ENCODE measurements at regions not wholly inside any gene's neighbourhood (a gene's known extent, or its start where the extent isn't known, plus 50 kb on each side); places are given as distances from the start of the nearest gene placed in this dataset.

GRCh38 chr19:30088567-30088966, 146.5 kb downstream of the URI1 start:
- no peak overlapping the region for H3K27ac ChIP-seq
- H3K36me3 ChIP-seq, result no peaks in the 10 kb centered on the region
- TF ChIP-seq POLR2AphosphoS5 (IDR thresholded peaks at IDR 0.05) (no peak), EP300 (IDR thresholded peaks at IDR 0.05) (no peak), POLR2A (IDR thresholded peaks at IDR 0.05) (no peak), CTCF (IDR thresholded peaks at IDR 0.05) (no peak)
- no peak overlapping the region for H3K4me3 ChIP-seq
- no peak for DNase-seq (ENCODE audit: low spot score in 2 of 2)
- H3K27me3 ChIP-seq, result peaks cover 6% of the 10 kb centered on the region
- no peaks in the 10 kb centered on the region for H3K9me3 ChIP-seq
- 97% methylated on average over 7 of the region's 7 CpGs for WGBS
- H3K4me1 ChIP-seq, result no peaks in the 10 kb centered on the region

DNA sequence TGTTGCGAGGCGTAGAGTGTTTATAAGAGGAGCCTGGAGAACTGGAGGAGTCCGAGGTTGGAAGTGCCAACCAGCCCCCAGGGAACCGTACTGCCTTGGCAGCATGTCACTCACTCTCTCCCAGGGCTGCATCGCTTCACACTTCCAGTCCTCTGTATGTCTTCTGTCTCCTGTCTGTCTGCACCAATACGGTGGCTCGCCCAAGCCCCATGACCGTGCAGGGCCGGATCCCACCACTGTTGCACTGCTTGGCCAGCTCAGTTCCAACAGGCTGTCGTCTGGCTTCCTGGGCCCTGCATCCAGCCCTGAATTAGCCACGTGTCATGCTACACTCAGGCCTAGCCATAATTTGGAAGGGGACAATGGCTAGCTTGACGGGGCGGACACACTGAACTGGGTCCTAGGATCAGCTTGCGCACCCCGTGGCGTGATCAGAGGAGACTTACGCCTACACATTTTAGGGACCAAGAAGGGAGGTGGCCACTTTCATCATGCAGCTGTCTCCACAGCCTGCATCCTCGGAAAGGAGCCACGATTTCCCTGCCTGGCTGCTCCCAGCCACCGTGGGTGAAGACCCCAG, 147.1 kb downstream of the URI1 start:
- no peaks in the 10 kb centered on the region for H3K9me3 ChIP-seq
- no peak overlapping the region for H3K4me3 ChIP-seq
- peaks cover 6% of the 10 kb centered on the region for H3K27me3 ChIP-seq
- 88% methylated on average over 20 of the region's 20 CpGs for WGBS
- DNase-seq (ENCODE audit: low spot score in 2 of 2), result no peak
- H3K36me3 ChIP-seq, result no peaks in the 10 kb centered on the region
- TF ChIP-seq POLR2AphosphoS5 (IDR thresholded peaks at IDR 0.05), result no peak
- TF ChIP-seq POLR2A (IDR thresholded peaks at IDR 0.05), result no peak
- no peak for TF ChIP-seq EP300 (IDR thresholded peaks at IDR 0.05)
- H3K4me1 ChIP-seq, result no peaks in the 10 kb centered on the region
- no peak overlapping the region for H3K27ac ChIP-seq

- DNase-seq (ENCODE audit: low spot score in 2 of 2), result no peak
- no peak overlapping the region for H3K27ac ChIP-seq
- no peaks in the 10 kb centered on the region for H3K4me1 ChIP-seq
- no peak overlapping the region for H3K4me3 ChIP-seq
- TF ChIP-seq CTCF (IDR thresholded peaks at IDR 0.05) (no peak), POLR2AphosphoS5 (IDR thresholded peaks at IDR 0.05) (no peak), EP300 (IDR thresholded peaks at IDR 0.05) (no peak), POLR2A (IDR thresholded peaks at IDR 0.05) (no peak)
- H3K36me3 ChIP-seq, result no peaks in the 10 kb centered on the region
- H3K9me3 ChIP-seq, result no peaks in the 10 kb centered on the region
- 71% methylated on average over 6 of the region's 6 CpGs for WGBS
- H3K27me3 ChIP-seq, result peaks cover 6% of the 10 kb centered on the region
These were observed 148.4 kb downstream of the URI1 start for GRCh38 chr19:30090476-30090875.

DNA sequence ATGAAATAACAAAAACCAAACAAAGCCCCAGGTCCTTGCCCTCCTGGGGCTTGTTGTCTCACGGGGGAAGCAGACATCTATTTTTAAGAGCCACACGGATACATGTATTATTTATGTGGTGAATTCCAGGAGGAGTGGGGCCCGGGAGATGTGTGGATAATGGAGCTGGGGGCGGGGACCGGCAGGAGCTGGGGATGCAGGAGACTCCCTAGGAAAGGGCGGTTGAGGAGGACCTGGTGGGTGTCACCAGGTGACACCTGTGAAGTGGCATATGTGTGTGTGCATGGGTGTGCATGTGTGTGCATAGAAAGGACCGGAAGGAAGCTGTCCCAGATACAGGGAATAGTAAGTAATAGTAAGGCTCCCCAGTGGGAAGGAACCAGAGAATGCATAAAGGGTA, 148.9 kb downstream of the URI1 start:
- Histone ChIP-seq H3K4me1 (no peaks in the 10 kb centered on the region), H3K27me3 (peaks cover 6% of the 10 kb centered on the region), H3K4me3 (no peak overlapping the region), H3K27ac (no peak overlapping the region), H3K9me3 (no peaks in the 10 kb centered on the region), H3K36me3 (no peaks in the 10 kb centered on the region)
- WGBS, result 77% methylated on average over 7 of the region's 7 CpGs
- DNase-seq (ENCODE audit: low spot score in 2 of 2), result no peak
- TF ChIP-seq POLR2AphosphoS5 (IDR thresholded peaks at IDR 0.05) (no peak), EP300 (IDR thresholded peaks at IDR 0.05) (no peak), POLR2A (IDR thresholded peaks at IDR 0.05) (no peak), CTCF (IDR thresholded peaks at IDR 0.05) (no peak)

DNA sequence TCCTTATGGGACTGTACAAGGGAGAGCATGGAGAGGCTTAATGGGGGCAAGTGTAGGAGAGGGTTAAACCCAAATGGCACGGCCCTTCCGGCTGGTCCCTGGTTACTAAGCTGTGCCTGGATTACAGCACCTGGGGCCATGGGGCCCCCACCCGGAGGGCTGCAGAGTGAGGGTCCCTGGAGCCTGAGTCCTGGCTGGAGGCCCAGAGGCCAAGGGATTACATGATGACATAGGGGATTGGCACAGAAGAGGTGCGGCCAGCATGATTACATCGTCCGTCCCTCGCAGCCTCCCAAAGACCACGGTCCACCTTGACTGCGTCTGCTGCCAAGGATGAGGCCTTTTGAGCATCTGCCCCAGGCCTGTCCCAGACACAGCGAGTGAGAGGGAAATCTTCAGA, 149.4 kb downstream of the URI1 start:
- H3K36me3 ChIP-seq, result no peaks in the 10 kb centered on the region
- H3K4me3 ChIP-seq, result no peak overlapping the region
- no peak overlapping the region for H3K27ac ChIP-seq
- DNase-seq (ENCODE audit: low spot score in 2 of 2), result no peak
- TF ChIP-seq CTCF (IDR thresholded peaks at IDR 0.05) (no peak), POLR2AphosphoS5 (IDR thresholded peaks at IDR 0.05) (no peak), POLR2A (IDR thresholded peaks at IDR 0.05) (no peak), EP300 (IDR thresholded peaks at IDR 0.05) (no peak)
- H3K27me3 ChIP-seq, result peaks cover 6% of the 10 kb centered on the region
- H3K9me3 ChIP-seq, result no peaks in the 10 kb centered on the region
- 88% methylated on average over 10 of the region's 10 CpGs for WGBS
- H3K4me1 ChIP-seq, result no peaks in the 10 kb centered on the region

- Histone ChIP-seq H3K9me3 (no peaks in the 10 kb centered on the region), H3K4me1 (no peaks in the 10 kb centered on the region), H3K36me3 (no peaks in the 10 kb centered on the region), H3K27ac (no peak overlapping the region), H3K4me3 (no peak overlapping the region), H3K27me3 (peaks cover 6% of the 10 kb centered on the region)
- no peak for DNase-seq (ENCODE audit: low spot score in 2 of 2)
- TF ChIP-seq POLR2A (IDR thresholded peaks at IDR 0.05) (no peak), EP300 (IDR thresholded peaks at IDR 0.05) (no peak), CTCF (IDR thresholded peaks at IDR 0.05) (no peak), POLR2AphosphoS5 (IDR thresholded peaks at IDR 0.05) (no peak)
- no CpG with 5 or more reads among the region's 3 CpGs for WGBS
These were observed 149.8 kb downstream of the URI1 start for GRCh38 chr19:30091856-30092255.
